ENCODE measurements at regions not wholly inside any gene's neighbourhood (a gene's known extent, or its start where the extent isn't known, plus 50 kb on each side); places are given as distances from the start of the nearest gene placed in this dataset.

DNA sequence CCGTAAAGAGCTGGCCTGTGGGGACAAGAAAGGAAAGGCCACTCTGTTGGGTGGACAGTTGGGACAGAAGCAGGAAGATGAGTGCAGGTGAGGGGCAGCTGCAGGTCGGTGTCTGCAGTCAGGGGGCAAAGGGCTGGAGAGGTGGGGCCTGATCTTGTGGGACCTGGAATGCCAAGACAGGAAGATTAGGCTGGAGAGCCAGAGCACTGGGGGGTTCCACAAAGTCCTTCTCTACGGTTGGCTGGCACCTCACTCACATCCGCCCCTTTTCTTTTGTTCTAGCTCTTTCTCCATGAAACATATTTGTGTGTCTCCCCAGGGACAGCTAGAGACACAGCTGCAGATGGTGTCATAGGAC, 404.1 kb downstream of the PTPRU start:
- TF ChIP-seq CTCF (IDR thresholded peaks at IDR 0.05) (no peak), POLR2A (IDR thresholded peaks at IDR 0.05) (no peak), EP300 (IDR thresholded peaks at IDR 0.05) (no peak)

All from ovary (tissue), 3 donors.